Prostate gland (tissue), 2 donors: ENCODE measurements at regions not wholly inside any gene's neighbourhood (a gene's known extent, or its start where the extent isn't known, plus 50 kb on each side); places are given as distances from the start of the nearest gene placed in this dataset.

ENCODE experiments used
- DNase-seq: peaks from one replicate; pipeline ENCODE4 v3.0.0-alpha.2; 2019; ENCODE audit warnings: low spot score
- H3K27ac ChIP-seq, 2 donors: fragments of 200-600 bp; sonication (generic); 2 replicates each; pipeline ENCODE4 v1.5.1; 2017 to 2019
- H3K27me3 ChIP-seq: fragments of 200-600 bp; sonication (generic); replicated peaks from 2 replicates; pipeline ENCODE4 v1.5.1; 2019; ENCODE audit not compliant: insufficient read depth
- H3K36me3 ChIP-seq, 2 donors: fragments of 200-600 bp; sonication (generic); 1 replicate in 1 of 2; 2 replicates in 1 of 2; pipeline versions ENCODE4 v1.5.1 to v1.8.1; 2017 to 2019
- H3K4me1 ChIP-seq: fragments of 200-600 bp; sonication (generic); replicated peaks from 2 replicates; pipeline ENCODE4 v1.5.1; 2019
- H3K4me3 ChIP-seq, 2 donors: fragments of 200-600 bp; sonication (generic); 2 replicates each; pipeline ENCODE4 v1.5.1; 2017 to 2019
- H3K9me3 ChIP-seq: fragments of 200-600 bp; sonication (generic); 2 replicates; pipeline ENCODE4 v1.5.1; 2017
- POLR2A ChIP-seq: fragments of 450-650 bp; IDR thresholded peaks from one replicate; pipeline ENCODE4 v1.6.1; 2016; ENCODE audit warnings: antibody characterized with exemption, mild to moderate bottlenecking
- POLR2AphosphoS5 ChIP-seq: sonication (generic); formaldehyde crosslinking; IDR thresholded peaks from one replicate; pipeline ENCODE4 v1.6.1; 2017; ENCODE audit warnings: antibody characterized with exemption
- WGBS: methylation state at CpG from one replicate; pipeline ENCODE4 v1.1.5; 2018; 5-methylcytosine and 5-hydroxymethylcytosine counted together
- intact Hi-C: fragments of 100-400 bp; cut with DNase I; formaldehyde crosslinking; loops from one replicate; pipeline ENCODE4 v1.14.2; 2022
- TF ChIP-seq, protein P1 (sequence below), 4 experiments: fragments of 200-600 bp in 2 of 4; fragments of 450-650 bp in 2 of 4; sonication (generic) in 2 of 4; IDR thresholded peaks; 1 replicate in 3 of 4; 2 replicates in 1 of 4; pipeline ENCODE4 v1.5.1; 2016 to 2019; ENCODE audit warnings: antibody characterized with exemption in 4 of 4, mild to moderate bottlenecking in 2 of 4, moderate library complexity in 2 of 4

- intact Hi-C loops, result loop anchor here (5.0 kb wide), 1 partner anchor 893 kb away; no protein-coding TSS in a partner anchor
- DNase-seq, result no peak
- Histone ChIP-seq H3K36me3 (no peaks in the 10 kb centered on the region), H3K9me3 (no peaks in the 10 kb centered on the region), H3K4me1 (no peaks in the 10 kb centered on the region), H3K27ac (no peak overlapping the region), H3K4me3 (no peak overlapping the region), H3K27me3 (no peaks in the 10 kb centered on the region)
- WGBS, result 80% methylated on average over 18 of the region's 19 CpGs
- TF ChIP-seq, protein P1, sequence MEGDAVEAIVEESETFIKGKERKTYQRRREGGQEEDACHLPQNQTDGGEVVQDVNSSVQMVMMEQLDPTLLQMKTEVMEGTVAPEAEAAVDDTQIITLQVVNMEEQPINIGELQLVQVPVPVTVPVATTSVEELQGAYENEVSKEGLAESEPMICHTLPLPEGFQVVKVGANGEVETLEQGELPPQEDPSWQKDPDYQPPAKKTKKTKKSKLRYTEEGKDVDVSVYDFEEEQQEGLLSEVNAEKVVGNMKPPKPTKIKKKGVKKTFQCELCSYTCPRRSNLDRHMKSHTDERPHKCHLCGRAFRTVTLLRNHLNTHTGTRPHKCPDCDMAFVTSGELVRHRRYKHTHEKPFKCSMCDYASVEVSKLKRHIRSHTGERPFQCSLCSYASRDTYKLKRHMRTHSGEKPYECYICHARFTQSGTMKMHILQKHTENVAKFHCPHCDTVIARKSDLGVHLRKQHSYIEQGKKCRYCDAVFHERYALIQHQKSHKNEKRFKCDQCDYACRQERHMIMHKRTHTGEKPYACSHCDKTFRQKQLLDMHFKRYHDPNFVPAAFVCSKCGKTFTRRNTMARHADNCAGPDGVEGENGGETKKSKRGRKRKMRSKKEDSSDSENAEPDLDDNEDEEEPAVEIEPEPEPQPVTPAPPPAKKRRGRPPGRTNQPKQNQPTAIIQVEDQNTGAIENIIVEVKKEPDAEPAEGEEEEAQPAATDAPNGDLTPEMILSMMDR (IDR thresholded peaks at IDR 0.05), result no peak
- TF ChIP-seq POLR2A, result no peak
- TF ChIP-seq POLR2AphosphoS5, result no peak
Observed at GRCh38 chr7:131689662-131690234, 133.3 kb upstream of the PODXL start.

DNA sequence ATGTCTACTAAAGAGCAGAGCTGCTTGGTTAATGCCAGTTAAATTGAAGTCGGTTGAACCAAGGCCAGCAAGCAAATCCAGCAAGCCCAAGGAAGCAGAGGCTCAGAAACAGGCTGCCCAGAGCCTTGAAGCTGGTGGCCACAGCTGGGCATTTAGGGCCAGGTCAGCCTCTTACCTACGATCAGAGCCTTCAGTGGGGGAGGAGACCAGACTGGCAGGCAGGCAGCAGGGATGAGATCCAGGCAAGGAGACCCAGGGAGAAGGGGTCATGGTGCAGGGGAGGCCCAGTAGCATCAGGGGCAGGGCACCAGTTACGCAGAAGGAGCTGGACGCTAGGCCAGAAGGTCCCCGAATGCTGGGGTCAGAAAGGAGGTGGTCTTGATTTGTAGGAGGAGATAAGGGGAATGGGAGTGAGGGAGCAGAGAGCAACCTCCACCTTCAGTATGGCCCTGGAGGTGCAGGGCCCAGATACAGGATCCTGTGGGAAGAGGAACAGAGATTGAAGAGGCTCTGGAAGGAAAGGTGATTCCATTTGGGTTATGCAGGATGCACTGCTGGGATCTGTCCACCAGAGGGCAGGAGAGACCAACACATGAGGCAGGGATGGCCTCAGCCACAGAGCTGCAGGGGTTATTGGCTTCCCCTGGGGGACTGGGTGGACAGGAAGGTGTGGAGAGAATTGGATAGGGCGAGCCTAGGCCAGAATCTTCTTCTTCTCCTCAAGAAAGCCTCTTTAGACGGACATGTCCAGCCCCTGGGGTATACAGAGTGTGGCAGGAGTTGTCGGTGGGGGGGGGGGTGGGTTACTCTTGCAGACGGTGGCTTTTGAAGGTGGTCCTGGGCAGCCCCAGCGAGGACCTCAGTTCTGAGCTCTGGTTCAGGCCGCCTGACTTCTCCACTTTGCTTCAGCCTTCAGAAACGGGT is 132.6 kb upstream of the PODXL start:
- Histone ChIP-seq H3K27me3 (no peaks in the 10 kb centered on the region), H3K36me3 (no peaks in the 10 kb centered on the region), H3K4me1 (no peaks in the 10 kb centered on the region), H3K4me3 (no peak overlapping the region), H3K27ac (no peak overlapping the region), H3K9me3 (no peaks in the 10 kb centered on the region)
- 53% methylated on average over 12 of the region's 12 CpGs for WGBS
- peak; percentile 35 for DNase-seq
- TF ChIP-seq, protein P1 (IDR thresholded peaks at IDR 0.05), result peak; percentile 82 to 93 (median 90)
- TF ChIP-seq POLR2AphosphoS5, result no peak
- intact Hi-C loops, result loop anchor here (5.0 kb wide), 1 partner anchor 893 kb away; no protein-coding TSS in a partner anchor

- DNase-seq, result no peak
- H3K27me3 ChIP-seq, result peaks cover 2% of the 10 kb centered on the region
Observed at GRCh38 chr7:131687296-131687695, 130.9 kb upstream of the PODXL start.

DNA sequence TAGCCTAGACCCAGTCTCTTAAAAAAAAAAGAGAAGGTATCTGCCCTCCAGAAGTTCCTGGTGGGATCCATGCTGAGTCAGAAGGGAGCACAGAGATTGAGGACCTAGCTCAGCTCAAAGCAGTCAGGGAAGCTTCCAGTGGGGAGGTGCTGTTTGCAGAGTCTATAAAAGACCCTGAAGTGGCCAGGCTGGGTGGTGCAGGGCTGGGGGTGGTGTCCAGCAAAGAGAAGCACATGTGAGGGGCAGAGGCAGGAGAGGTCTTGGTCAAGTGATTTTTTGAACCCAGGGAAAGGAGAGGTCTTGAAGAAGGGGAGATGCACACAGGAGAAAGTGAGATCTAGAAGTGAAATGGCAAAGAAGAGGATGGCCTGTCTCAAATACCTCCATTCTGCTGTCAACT is 130.4 kb upstream of the PODXL start:
- H3K4me3 ChIP-seq, result no peak overlapping the region
- peaks cover 2% of the 10 kb centered on the region for H3K27me3 ChIP-seq
- H3K36me3 ChIP-seq, result no peaks in the 10 kb centered on the region
- intact Hi-C loops, result loop anchor here (5.0 kb wide), 1 partner anchor 895 kb away; no protein-coding TSS in a partner anchor
- no peak overlapping the region for H3K27ac ChIP-seq
- TF ChIP-seq POLR2AphosphoS5 (no peak), POLR2A (no peak)
- H3K4me1 ChIP-seq, result no peaks in the 10 kb centered on the region
- DNase-seq, result no peak
- no peaks in the 10 kb centered on the region for H3K9me3 ChIP-seq

More at GRCh38 chr7:131687296-131687695, 130.9 kb upstream of the PODXL start:
- intact Hi-C loops, result loop anchor here (5.0 kb wide), 1 partner anchor 895 kb away; no protein-coding TSS in a partner anchor
- WGBS, result 81% methylated on average over 9 of the region's 9 CpGs
- Histone ChIP-seq H3K36me3 (no peaks in the 10 kb centered on the region), H3K9me3 (no peaks in the 10 kb centered on the region), H3K27ac (no peak overlapping the region), H3K4me1 (no peaks in the 10 kb centered on the region), H3K4me3 (no peak overlapping the region)
- TF ChIP-seq, protein P1 (IDR thresholded peaks at IDR 0.05), result no peak
- TF ChIP-seq POLR2A, result no peak
- TF ChIP-seq POLR2AphosphoS5, result no peak

- H3K4me1 ChIP-seq, result no peaks in the 10 kb centered on the region
- intact Hi-C loops, result no loop called here
- no peaks in the 10 kb centered on the region for H3K9me3 ChIP-seq
- H3K27ac ChIP-seq, result no peak overlapping the region
- H3K36me3 ChIP-seq, result no peaks in the 10 kb centered on the region
- no peak overlapping the region for H3K4me3 ChIP-seq
- H3K27me3 ChIP-seq, result peaks cover 2% of the 10 kb centered on the region
- 86% methylated on average over 5 of the region's 5 CpGs for WGBS
- TF ChIP-seq, protein P1 (IDR thresholded peaks at IDR 0.05), result no peak
- no peak for TF ChIP-seq POLR2AphosphoS5
- no peak for TF ChIP-seq POLR2A
- DNase-seq, result no peak
Observed at GRCh38 chr7:131683536-131684125, 127.2 kb upstream of the PODXL start.
